PC-3 (cell line): ENCODE measurements at regions not wholly inside any gene's neighbourhood (a gene's known extent, or its start where the extent isn't known, plus 50 kb on each side); places are given as distances from the start of the nearest gene placed in this dataset.

Experiments
- ATAC-seq: fragments of 200-7000 bp; cut with Tn5 transposase; 2 replicates; pipeline ENCODE4 v1.9.1; 2020; ENCODE audit warnings: mild to moderate bottlenecking, moderate library complexity
- BruUV-seq: library from RNA; stranded (reverse); fragments of 400-500 nt; replicated peaks from 2 replicates; lab custom pipeline; 2021; lab: Mats Ljungman, UMichigan
- CTCF ChIA-PET: fragments of 300-600 bp; sonication (Branson Sonifier 250); formaldehyde crosslinking; loops from one replicate; lab custom pipeline; 2022; ENCODE audit warnings: antibody characterized with exemption; lab: Charles Lee
- POLR2A ChIA-PET: fragments of 300-600 bp; sonication (Branson Sonifier 250); formaldehyde crosslinking; loops from one replicate; lab custom pipeline; 2022; ENCODE audit warnings: antibody characterized with exemption; ENCODE audit not compliant: unreplicated experiment; lab: Charles Lee
- DNase-seq: peaks from one replicate; pipeline ENCODE4 v3.0.0-alpha.2; 2015
- H2AFZ ChIP-seq: fragments of 300-600 bp; sonication (generic); 2 replicates; pipeline ENCODE4 v1.6.0; 2016; ENCODE audit warnings: antibody characterized with exemption, low read length
- H3F3A ChIP-seq: fragments of 300-600 bp; sonication (generic); one replicate; pipeline ENCODE4 v1.6.0; 2017; ENCODE audit warnings: antibody characterized with exemption, low read length, control low read depth, mild to moderate bottlenecking; ENCODE audit not compliant: unreplicated experiment
- H3K27ac ChIP-seq: fragments of 300-600 bp; sonication (generic); 2 replicates; pipeline ENCODE4 v1.5.1; 2016; ENCODE audit warnings: mild to moderate bottlenecking, low read length
- H3K27me3 ChIP-seq: fragments of 300-600 bp; sonication (generic); 2 replicates; pipeline ENCODE4 v1.6.1; 2016; ENCODE audit warnings: low read length, mixed read lengths
- H3K36me3 ChIP-seq: fragments of 300-600 bp; sonication (generic); 2 replicates; pipeline ENCODE4 v1.6.1; 2016; ENCODE audit warnings: low read depth, mixed run types, low read length, mixed read lengths
- H3K4me1 ChIP-seq: fragments of 300-600 bp; sonication (generic); 2 replicates; pipeline ENCODE4 v1.5.1; 2016; ENCODE audit warnings: low read length; ENCODE audit not compliant: insufficient read depth
- H3K4me2 ChIP-seq: fragments of 300-600 bp; sonication (generic); 2 replicates; pipeline ENCODE4 v1.6.0; 2016; ENCODE audit warnings: low read length
- H3K4me3 ChIP-seq: fragments of 300-600 bp; sonication (generic); 2 replicates; pipeline ENCODE4 v1.5.1; 2016; ENCODE audit warnings: mild to moderate bottlenecking, low read length, mixed read lengths
- H3K79me2 ChIP-seq: fragments of 300-600 bp; sonication (generic); 2 replicates; pipeline ENCODE4 v1.6.1; 2017; ENCODE audit warnings: low read length, mixed read lengths
- H3K9ac ChIP-seq: fragments of 300-600 bp; sonication (generic); 2 replicates; pipeline ENCODE4 v1.6.0; 2016; ENCODE audit warnings: mild to moderate bottlenecking, low read length
- H3K9me2 ChIP-seq: fragments of 300-600 bp; sonication (generic); replicated peaks from 2 replicates; pipeline ENCODE4 v1.6.1; 2016; ENCODE audit warnings: mixed run types, low read length, mixed read lengths
- H3K9me3 ChIP-seq: fragments of 300-600 bp; sonication (generic); 2 replicates; pipeline ENCODE4 v1.6.1; 2016; ENCODE audit warnings: low read length, mixed read lengths
- H4K20me1 ChIP-seq: fragments of 300-600 bp; sonication (generic); 2 replicates; pipeline ENCODE4 v1.6.1; 2016; ENCODE audit warnings: low read length, mixed read lengths
- CTCF ChIP-seq: fragments of 300-600 bp; sonication (generic); conservative IDR thresholded peaks from 2 replicates; pipeline ENCODE4 v1.5.1; 2017; ENCODE audit warnings: antibody characterized with exemption, low read depth, mild to moderate bottlenecking, low read length
- EZH2 ChIP-seq: fragments of 300-600 bp; sonication (generic); IDR thresholded peaks from one replicate; pipeline ENCODE4 v1.6.1; 2017; ENCODE audit warnings: antibody characterized with exemption, mild to moderate bottlenecking, low read length; ENCODE audit not compliant: unreplicated experiment
- EZH2phosphoT487 ChIP-seq: fragments of 300-600 bp; sonication (generic); IDR thresholded peaks from 2 replicates; pipeline ENCODE4 v1.6.1; 2018; ENCODE audit warnings: mild to moderate bottlenecking, antibody characterized with exemption, low read length, borderline replicate concordance
- intact Hi-C: fragments of 100-400 bp; cut with micrococcal nuclease; formaldehyde crosslinking; loops from 2 replicates; pipeline ENCODE4 v1.9.0; 2023

GRCh38 chr1:37113285-37113997 lies 79.1 kb upstream of the GRIK3 start:
- TF ChIP-seq EZH2phosphoT487, result no peak
- no peak for TF ChIP-seq EZH2
- no peak for TF ChIP-seq CTCF
- Histone ChIP-seq H3K4me1 (no peaks in the 10 kb centered on the region), H3K27me3 (0 out of 2 replicates have a peak, but pooled peaks cover 4% of the 10 kb centered on the region), H3F3A (no peaks in the 10 kb centered on the region), H3K9ac (no peak overlapping the region), H3K36me3 (no peaks in the 10 kb centered on the region), H3K4me3 (no peak overlapping the region), H2AFZ (no peak overlapping the region), H3K4me2 (no peak overlapping the region), H3K27ac (no peak overlapping the region), H3K9me3 (no peaks in the 10 kb centered on the region), H3K79me2 (no peaks in the 10 kb centered on the region), H3K9me2 (no peaks in the 10 kb centered on the region), H4K20me1 (no peaks in the 10 kb centered on the region)
- BruUV-seq, result no TSS peak
- ATAC-seq (no peak), DNase-seq (no peak)
- CTCF ChIA-PET, result no interaction called here
- POLR2A ChIA-PET, result no interaction called here
- intact Hi-C loops, result no loop called here

GRCh38 chr1:37118790-37119189 lies 84.5 kb upstream of the GRIK3 start:
- H3K4me3 ChIP-seq, result no peak overlapping the region
- no peak overlapping the region for H3K4me2 ChIP-seq
- H3K9ac ChIP-seq, result no peak overlapping the region
- ChIA-PET CTCF (no interaction called here), POLR2A (interaction anchor here (0.6 kb wide), 1 partner anchor 24 kb away, joined by 4 read pairs; no protein-coding TSS in a partner anchor)
- H3K9me3 ChIP-seq, result no peaks in the 10 kb centered on the region
- no peak for DNase-seq
- no peaks in the 10 kb centered on the region for H3K79me2 ChIP-seq
- H3K27ac ChIP-seq, result no peak overlapping the region
- no peaks in the 10 kb centered on the region for H3K9me2 ChIP-seq
- H3F3A ChIP-seq, result no peaks in the 10 kb centered on the region
- H3K36me3 ChIP-seq, result no peaks in the 10 kb centered on the region
- TF ChIP-seq EZH2, result no peak
- TF ChIP-seq EZH2phosphoT487, result no peak
- TF ChIP-seq CTCF, result no peak
- no peak for ATAC-seq
- no peaks in the 10 kb centered on the region for H4K20me1 ChIP-seq
- H3K27me3 ChIP-seq, result 0 out of 2 replicates have a peak, but pooled peaks cover 4% of the 10 kb centered on the region
- BruUV-seq, result no TSS peak
- intact Hi-C loops, result no loop called here
- H2AFZ ChIP-seq, result no peak overlapping the region
- no peaks in the 10 kb centered on the region for H3K4me1 ChIP-seq

GRCh38 chr1:37120279-37120678 lies 86.0 kb upstream of the GRIK3 start:
- H4K20me1 ChIP-seq, result no peaks in the 10 kb centered on the region
- POLR2A ChIA-PET, result no interaction called here
- CTCF ChIA-PET, result no interaction called here
- no peak for ATAC-seq
- H3K36me3 ChIP-seq, result no peaks in the 10 kb centered on the region
- no peak for TF ChIP-seq EZH2
- TF ChIP-seq CTCF, result no peak
- no peak for TF ChIP-seq EZH2phosphoT487
- no peaks in the 10 kb centered on the region for H3K9me3 ChIP-seq
- no peak overlapping the region for H3K4me3 ChIP-seq
- H3K79me2 ChIP-seq, result no peaks in the 10 kb centered on the region
- no TSS peak for BruUV-seq
- H3K9ac ChIP-seq, result no peak overlapping the region
- H3K9me2 ChIP-seq, result no peaks in the 10 kb centered on the region
- H2AFZ ChIP-seq, result no peak overlapping the region
- no peak overlapping the region for H3K27ac ChIP-seq
- no peak overlapping the region for H3K4me2 ChIP-seq
- H3K27me3 ChIP-seq, result 0 out of 2 replicates have a peak, but pooled peaks cover 4% of the 10 kb centered on the region
- DNase-seq, result no peak
- H3K4me1 ChIP-seq, result no peaks in the 10 kb centered on the region
- H3F3A ChIP-seq, result no peaks in the 10 kb centered on the region
- intact Hi-C loops, result no loop called here
